ENCODE measurements at regions not wholly inside any gene's neighbourhood (a gene's known extent, or its start where the extent isn't known, plus 50 kb on each side); places are given as distances from the start of the nearest gene placed in this dataset.

DNA sequence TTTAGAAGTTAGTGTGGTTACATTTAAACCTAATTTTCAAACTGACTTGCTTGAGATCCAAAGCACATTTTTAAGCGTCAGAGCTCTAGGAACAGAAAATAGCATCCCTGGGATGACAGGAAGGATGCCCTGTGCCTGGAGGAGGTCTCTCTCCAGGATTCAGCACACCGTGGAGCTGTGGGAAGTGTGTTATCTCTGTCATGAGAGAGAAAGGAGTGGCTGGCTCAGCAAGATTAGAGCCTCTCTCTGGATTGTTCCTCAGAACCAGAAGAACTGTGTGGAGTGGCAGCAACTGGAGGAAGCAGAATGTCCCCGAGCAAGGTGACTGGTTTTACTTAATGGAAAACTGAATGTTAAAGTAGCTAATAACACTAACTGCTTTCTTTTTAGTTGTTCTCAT, 233.6 kb upstream of the TGFBR2 start:
- 59% methylated on average over 3 of the region's 3 CpGs for WGBS
- no peak overlapping the region for H3K4me3 ChIP-seq (ENCODE audit: low read length in 2 of 2)
- DNase-seq (ENCODE audit: low read depth in 6 of 9, low spot score in 9 of 9): no peak
- no peaks in the 10 kb centered on the region for H3K9me3 ChIP-seq (ENCODE audit: control insufficient read depth in 2 of 2, insufficient read depth in 1 of 2, low read length in 1 of 2)
- no peaks in the 10 kb centered on the region for H3K4me1 ChIP-seq (ENCODE audit: control insufficient read depth in 2 of 2, insufficient read depth in 2 of 2, low read length in 2 of 2)
- H3K36me3 ChIP-seq (ENCODE audit: control insufficient read depth in 2 of 2, insufficient read depth in 2 of 2, low read length in 1 of 2): no peaks in the 10 kb centered on the region
- no peaks in the 10 kb centered on the region for H3K27me3 ChIP-seq (ENCODE audit: control insufficient read depth in 2 of 2, insufficient read depth in 1 of 2, low read length in 1 of 2)
- no peak overlapping the region for H3K27ac ChIP-seq (ENCODE audit: low read depth in 1 of 2, low read length in 1 of 2)

GRCh38 chr3:30384546-30385072, 221.8 kb upstream of the TGFBR2 start:
- H3K4me1 ChIP-seq (ENCODE audit: control insufficient read depth in 2 of 2, insufficient read depth in 2 of 2, low read length in 2 of 2): no peaks in the 10 kb centered on the region
- H3K9me3 ChIP-seq (ENCODE audit: control insufficient read depth in 2 of 2, insufficient read depth in 1 of 2, low read length in 1 of 2): peaks cover 0 to 7% of the 10 kb centered on the region in 2 donors
- H3K27me3 ChIP-seq (ENCODE audit: control insufficient read depth in 2 of 2, insufficient read depth in 1 of 2, low read length in 1 of 2): no peaks in the 10 kb centered on the region
- H3K27ac ChIP-seq (ENCODE audit: low read depth in 1 of 2, low read length in 1 of 2): no peak overlapping the region
- no peak overlapping the region for H3K4me3 ChIP-seq (ENCODE audit: low read length in 2 of 2)
- no peaks in the 10 kb centered on the region for H3K36me3 ChIP-seq (ENCODE audit: control insufficient read depth in 2 of 2, insufficient read depth in 2 of 2, low read length in 1 of 2)
- DNase-seq (ENCODE audit: low read depth in 6 of 9, low spot score in 9 of 9): no peak
- 98% methylated on average over 2 of the region's 2 CpGs for WGBS

DNA sequence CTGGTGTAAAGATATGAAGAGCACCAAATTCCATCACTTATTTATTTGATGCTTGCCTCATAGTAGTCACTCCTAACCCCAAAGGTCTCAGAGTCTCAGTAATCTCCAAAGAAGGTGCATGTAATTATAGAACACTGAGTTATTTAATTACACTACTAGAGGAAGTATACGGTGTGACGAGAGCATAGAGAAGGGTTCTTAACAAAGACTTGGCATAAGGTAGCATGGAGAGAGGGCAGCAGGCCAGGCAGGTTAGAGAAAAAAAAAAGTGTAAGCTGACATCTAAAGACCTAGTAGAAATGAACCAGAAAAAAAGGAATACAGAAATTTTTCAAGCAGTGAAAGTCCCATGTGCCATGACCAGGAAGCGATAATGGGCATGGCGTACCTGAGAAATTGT, 213.3 kb upstream of the TGFBR2 start:
- no peak overlapping the region for H3K27ac ChIP-seq (ENCODE audit: low read depth in 1 of 2, low read length in 1 of 2)
- no peaks in the 10 kb centered on the region for H3K4me1 ChIP-seq (ENCODE audit: control insufficient read depth in 2 of 2, insufficient read depth in 2 of 2, low read length in 2 of 2)
- no peak overlapping the region for H3K4me3 ChIP-seq (ENCODE audit: low read length in 2 of 2)
- DNase-seq (ENCODE audit: low read depth in 6 of 9, low spot score in 9 of 9): no peak
- no peaks in the 10 kb centered on the region for H3K36me3 ChIP-seq (ENCODE audit: control insufficient read depth in 2 of 2, insufficient read depth in 2 of 2, low read length in 1 of 2)
- 96% methylated on average over 4 of the region's 4 CpGs for WGBS
- no peaks in the 10 kb centered on the region for H3K27me3 ChIP-seq (ENCODE audit: control insufficient read depth in 2 of 2, insufficient read depth in 1 of 2, low read length in 1 of 2)
- H3K9me3 ChIP-seq (ENCODE audit: control insufficient read depth in 2 of 2, insufficient read depth in 1 of 2, low read length in 1 of 2): no peaks in the 10 kb centered on the region

GRCh38 chr3:30397030-30397429, 209.4 kb upstream of the TGFBR2 start:
- Histone ChIP-seq H3K27me3 (ENCODE audit: control insufficient read depth in 2 of 2, insufficient read depth in 1 of 2, low read length in 1 of 2) (no peaks in the 10 kb centered on the region), H3K9me3 (ENCODE audit: control insufficient read depth in 2 of 2, insufficient read depth in 1 of 2, low read length in 1 of 2) (no peaks in the 10 kb centered on the region), H3K4me3 (ENCODE audit: low read length in 2 of 2) (no peak overlapping the region), H3K36me3 (ENCODE audit: control insufficient read depth in 2 of 2, insufficient read depth in 2 of 2, low read length in 1 of 2) (no peaks in the 10 kb centered on the region), H3K27ac (ENCODE audit: low read depth in 1 of 2, low read length in 1 of 2) (no peak overlapping the region), H3K4me1 (ENCODE audit: control insufficient read depth in 2 of 2, insufficient read depth in 2 of 2, low read length in 2 of 2) (no peaks in the 10 kb centered on the region)
- no peak for DNase-seq (ENCODE audit: low read depth in 6 of 9, low spot score in 9 of 9)
- WGBS: 100% methylated on average over 1 of the region's 1 CpG

- DNase-seq (ENCODE audit: low read depth in 6 of 9, low spot score in 9 of 9): no peak
- H3K27ac ChIP-seq (ENCODE audit: low read depth in 1 of 2, low read length in 1 of 2): no peak overlapping the region
- 97% methylated on average over 2 of the region's 2 CpGs for WGBS
- H3K4me1 ChIP-seq (ENCODE audit: control insufficient read depth in 2 of 2, insufficient read depth in 2 of 2, low read length in 2 of 2): no peaks in the 10 kb centered on the region
- H3K36me3 ChIP-seq (ENCODE audit: control insufficient read depth in 2 of 2, insufficient read depth in 2 of 2, low read length in 1 of 2): no peaks in the 10 kb centered on the region
- H3K27me3 ChIP-seq (ENCODE audit: control insufficient read depth in 2 of 2, insufficient read depth in 1 of 2, low read length in 1 of 2): no peaks in the 10 kb centered on the region
- no peaks in the 10 kb centered on the region for H3K9me3 ChIP-seq (ENCODE audit: control insufficient read depth in 2 of 2, insufficient read depth in 1 of 2, low read length in 1 of 2)
- no peak overlapping the region for H3K4me3 ChIP-seq (ENCODE audit: low read length in 2 of 2)
Measured at GRCh38 chr3:30399394-30400181, 206.8 kb upstream of the TGFBR2 start.

- WGBS: 84% methylated on average over 3 of the region's 3 CpGs
- Histone ChIP-seq H3K27ac (ENCODE audit: low read depth in 1 of 2, low read length in 1 of 2) (no peak overlapping the region), H3K4me1 (ENCODE audit: control insufficient read depth in 2 of 2, insufficient read depth in 2 of 2, low read length in 2 of 2) (no peaks in the 10 kb centered on the region), H3K36me3 (ENCODE audit: control insufficient read depth in 2 of 2, insufficient read depth in 2 of 2, low read length in 1 of 2) (no peaks in the 10 kb centered on the region), H3K27me3 (ENCODE audit: control insufficient read depth in 2 of 2, insufficient read depth in 1 of 2, low read length in 1 of 2) (no peaks in the 10 kb centered on the region), H3K9me3 (ENCODE audit: control insufficient read depth in 2 of 2, insufficient read depth in 1 of 2, low read length in 1 of 2) (no peaks in the 10 kb centered on the region), H3K4me3 (ENCODE audit: low read length in 2 of 2) (no peak overlapping the region)
- DNase-seq (ENCODE audit: low read depth in 6 of 9, low spot score in 9 of 9): no peak
Measured at GRCh38 chr3:30400926-30401325, 205.5 kb upstream of the TGFBR2 start.

GRCh38 chr3:30401971-30402370, 204.4 kb upstream of the TGFBR2 start:
- no peak overlapping the region for H3K27ac ChIP-seq (ENCODE audit: low read depth in 1 of 2, low read length in 1 of 2)
- H3K36me3 ChIP-seq (ENCODE audit: control insufficient read depth in 2 of 2, insufficient read depth in 2 of 2, low read length in 1 of 2): no peaks in the 10 kb centered on the region
- H3K27me3 ChIP-seq (ENCODE audit: control insufficient read depth in 2 of 2, insufficient read depth in 1 of 2, low read length in 1 of 2): no peaks in the 10 kb centered on the region
- H3K4me1 ChIP-seq (ENCODE audit: control insufficient read depth in 2 of 2, insufficient read depth in 2 of 2, low read length in 2 of 2): no peaks in the 10 kb centered on the region
- no peak for DNase-seq (ENCODE audit: low read depth in 6 of 9, low spot score in 9 of 9)
- H3K9me3 ChIP-seq (ENCODE audit: control insufficient read depth in 2 of 2, insufficient read depth in 1 of 2, low read length in 1 of 2): no peaks in the 10 kb centered on the region
- no peak overlapping the region for H3K4me3 ChIP-seq (ENCODE audit: low read length in 2 of 2)

DNA sequence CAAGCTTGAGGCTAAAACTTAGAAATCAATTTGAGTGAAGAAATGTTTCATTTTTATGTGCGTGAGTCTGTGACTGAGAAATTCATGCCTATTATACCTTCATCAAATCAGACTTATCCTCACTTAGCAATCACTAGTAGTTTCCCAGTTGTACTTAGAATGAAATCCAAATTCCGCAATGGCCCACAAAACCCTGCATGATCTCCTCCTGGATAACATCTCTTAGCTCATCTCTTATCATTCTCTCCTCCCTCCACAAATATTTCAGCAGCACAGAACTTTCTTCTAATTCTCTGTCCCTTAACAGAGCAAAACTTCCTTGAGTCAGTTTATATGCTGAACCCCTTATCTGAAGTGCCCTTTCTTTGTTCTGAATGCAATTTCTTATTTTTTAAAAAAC, 198.8 kb upstream of the TGFBR2 start:
- no peak for DNase-seq (ENCODE audit: low read depth in 6 of 9, low spot score in 9 of 9)
- Histone ChIP-seq H3K9me3 (ENCODE audit: control insufficient read depth in 2 of 2, insufficient read depth in 1 of 2, low read length in 1 of 2) (no peaks in the 10 kb centered on the region), H3K27ac (ENCODE audit: low read depth in 1 of 2, low read length in 1 of 2) (no peak overlapping the region), H3K4me3 (ENCODE audit: low read length in 2 of 2) (no peak overlapping the region), H3K27me3 (ENCODE audit: control insufficient read depth in 2 of 2, insufficient read depth in 1 of 2, low read length in 1 of 2) (no peaks in the 10 kb centered on the region), H3K4me1 (ENCODE audit: control insufficient read depth in 2 of 2, insufficient read depth in 2 of 2, low read length in 2 of 2) (no peaks in the 10 kb centered on the region), H3K36me3 (ENCODE audit: control insufficient read depth in 2 of 2, insufficient read depth in 2 of 2, low read length in 1 of 2) (no peaks in the 10 kb centered on the region)
- 98% methylated on average over 2 of the region's 2 CpGs for WGBS

DNA sequence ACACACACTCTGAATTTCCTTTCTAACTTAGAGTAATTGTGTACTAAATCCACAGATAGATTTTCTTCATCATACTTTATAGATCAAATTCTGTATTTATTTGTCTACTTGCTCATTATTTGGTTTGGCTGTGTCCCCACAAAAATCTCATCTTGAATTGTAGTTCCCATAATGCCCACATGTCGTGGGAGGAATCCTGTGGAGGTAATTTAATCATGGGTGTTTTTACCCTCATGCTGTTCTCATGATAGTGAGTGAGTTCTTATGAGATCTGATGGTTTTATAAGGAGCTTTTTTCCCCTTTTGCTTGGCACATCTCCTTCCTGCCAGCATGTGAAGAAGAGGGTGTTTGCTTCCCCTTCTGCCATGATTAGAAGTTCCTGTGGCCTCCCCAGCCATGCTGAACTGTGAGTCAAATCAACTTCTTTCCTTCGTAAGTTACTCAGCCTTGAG, 198.3 kb upstream of the TGFBR2 start:
- no peaks in the 10 kb centered on the region for H3K36me3 ChIP-seq (ENCODE audit: control insufficient read depth in 2 of 2, insufficient read depth in 2 of 2, low read length in 1 of 2)
- H3K9me3 ChIP-seq (ENCODE audit: control insufficient read depth in 2 of 2, insufficient read depth in 1 of 2, low read length in 1 of 2): no peaks in the 10 kb centered on the region
- H3K4me3 ChIP-seq (ENCODE audit: low read length in 2 of 2): no peak overlapping the region
- no peak for DNase-seq (ENCODE audit: low read depth in 6 of 9, low spot score in 9 of 9)
- H3K4me1 ChIP-seq (ENCODE audit: control insufficient read depth in 2 of 2, insufficient read depth in 2 of 2, low read length in 2 of 2): no peaks in the 10 kb centered on the region
- H3K27me3 ChIP-seq (ENCODE audit: control insufficient read depth in 2 of 2, insufficient read depth in 1 of 2, low read length in 1 of 2): no peaks in the 10 kb centered on the region
- H3K27ac ChIP-seq (ENCODE audit: low read depth in 1 of 2, low read length in 1 of 2): no peak overlapping the region
- 94% methylated on average over 2 of the region's 2 CpGs for WGBS

All from thymus (tissue), 11 donors.